ENCODE measurements at regions not wholly inside any gene's neighbourhood (a gene's known extent, or its start where the extent isn't known, plus 50 kb on each side); places are given as distances from the start of the nearest gene placed in this dataset.

GRCh38 chr6:51098791-51099190 lies 280.1 kb downstream of the TFAP2B start:
- in situ Hi-C loops (cut with HindIII; ENCODE audit: low pct_ligation_motif_present, low sequenced_read_pairs), result no loop called here
- DNase-seq, result peak; percentile 7
- no peak for TF ChIP-seq CTCF (IDR thresholded peaks at IDR 0.05; ENCODE audit: low read depth, low read length, missing control alignments)
- H3K27ac ChIP-seq, result no peak overlapping the region
- H3K36me3 ChIP-seq (replicated peaks), result no peaks in the 10 kb centered on the region
- no peak overlapping the region for H3K4me3 ChIP-seq (ENCODE audit: low read depth, low read length)
- no peaks in the 10 kb centered on the region for H3K27me3 ChIP-seq (replicated peaks)

GRCh38 chr6:51099201-51099600 lies 280.5 kb downstream of the TFAP2B start:
- Histone ChIP-seq H3K36me3 (replicated peaks) (no peaks in the 10 kb centered on the region), H3K27ac (no peak overlapping the region), H3K4me3 (ENCODE audit: low read depth, low read length) (no peak overlapping the region), H3K27me3 (replicated peaks) (no peaks in the 10 kb centered on the region)
- in situ Hi-C loops (cut with HindIII; ENCODE audit: low pct_ligation_motif_present, low sequenced_read_pairs), result no loop called here
- no peak for TF ChIP-seq CTCF (IDR thresholded peaks at IDR 0.05; ENCODE audit: low read depth, low read length, missing control alignments)
- DNase-seq, result no peak

- in situ Hi-C loops (cut with HindIII; ENCODE audit: low pct_ligation_motif_present, low sequenced_read_pairs), result no loop called here
- Histone ChIP-seq H3K4me3 (ENCODE audit: low read depth, low read length) (no peak overlapping the region), H3K36me3 (replicated peaks) (no peaks in the 10 kb centered on the region), H3K27ac (no peak overlapping the region), H3K27me3 (replicated peaks) (no peaks in the 10 kb centered on the region)
- TF ChIP-seq CTCF (IDR thresholded peaks at IDR 0.05; ENCODE audit: low read depth, low read length, missing control alignments), result no peak
- no peak for DNase-seq
Measured at GRCh38 chr6:51105357-51105756, 286.7 kb downstream of the TFAP2B start.

- Histone ChIP-seq H3K27ac (no peak overlapping the region), H3K27me3 (replicated peaks) (no peaks in the 10 kb centered on the region), H3K36me3 (replicated peaks) (no peaks in the 10 kb centered on the region), H3K4me3 (ENCODE audit: low read depth, low read length) (no peak overlapping the region)
- in situ Hi-C loops (cut with HindIII; ENCODE audit: low pct_ligation_motif_present, low sequenced_read_pairs), result no loop called here
- DNase-seq, result no peak
- TF ChIP-seq CTCF (IDR thresholded peaks at IDR 0.05; ENCODE audit: low read depth, low read length, missing control alignments), result no peak
Measured at GRCh38 chr6:51107769-51108203, 289.1 kb downstream of the TFAP2B start.

GRCh38 chr6:51108563-51109234 lies 290.0 kb downstream of the TFAP2B start:
- no peaks in the 10 kb centered on the region for H3K36me3 ChIP-seq (replicated peaks)
- no peak overlapping the region for H3K4me3 ChIP-seq (ENCODE audit: low read depth, low read length)
- no peaks in the 10 kb centered on the region for H3K27me3 ChIP-seq (replicated peaks)
- in situ Hi-C loops (cut with HindIII; ENCODE audit: low pct_ligation_motif_present, low sequenced_read_pairs), result no loop called here
- no peak overlapping the region for H3K27ac ChIP-seq
- TF ChIP-seq CTCF (IDR thresholded peaks at IDR 0.05; ENCODE audit: low read depth, low read length, missing control alignments), result no peak
- DNase-seq, result no peak

- H3K27ac ChIP-seq, result no peak overlapping the region
- H3K36me3 ChIP-seq (replicated peaks), result no peaks in the 10 kb centered on the region
- no peak for DNase-seq
- in situ Hi-C loops (cut with HindIII; ENCODE audit: low pct_ligation_motif_present, low sequenced_read_pairs), result no loop called here
- no peak overlapping the region for H3K4me3 ChIP-seq (ENCODE audit: low read depth, low read length)
- no peak for TF ChIP-seq CTCF (IDR thresholded peaks at IDR 0.05; ENCODE audit: low read depth, low read length, missing control alignments)
- H3K27me3 ChIP-seq (replicated peaks), result no peaks in the 10 kb centered on the region
Measured at GRCh38 chr6:51112731-51113130, 294.1 kb downstream of the TFAP2B start.

All from brain microvascular endothelial cell (primary cell).